Stimulated activated CD4-positive, alpha-beta T cell treated with anti-CD3 and anti-CD28 coated beads, Interleukin-1b, Interleukin-23, amount 100 ng/mL, for 24 hours (primary cell): ENCODE measurements at regions not wholly inside any gene's neighbourhood (a gene's known extent, or its start where the extent isn't known, plus 50 kb on each side); places are given as distances from the start of the nearest gene placed in this dataset.
"Not testable (repeated sequence)": the region's sequence is repeated elsewhere in the genome, so short reads cannot be mapped to it uniquely, and the experiment has no call there.

Source experiments
- DNase-seq, 4 experiments: peaks; one replicate each; pipeline ENCODE4 v3.0.0-alpha.2; 2020; ENCODE audit warnings: low read depth in 4 of 4, low spot score in 1 of 4

DNA sequence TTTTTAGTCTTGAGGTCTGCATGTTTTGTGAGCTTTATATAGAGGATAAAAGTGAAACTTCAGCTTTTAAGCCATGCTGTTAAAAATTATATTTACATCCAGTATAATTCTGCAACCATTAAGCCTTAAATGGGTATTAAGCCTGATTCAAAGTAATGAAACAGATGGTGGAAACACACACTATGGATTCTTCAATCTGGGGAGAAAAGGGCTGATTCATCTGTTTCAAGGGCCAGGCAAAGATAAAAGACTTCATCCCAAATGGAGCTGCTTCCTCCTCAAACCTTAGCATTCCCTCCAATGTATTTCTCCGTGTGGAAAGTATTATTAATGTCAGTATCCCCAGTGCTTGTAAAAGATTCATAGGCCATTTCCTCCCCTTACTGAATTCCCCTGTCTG lies 367.4 kb upstream of the ZFHX3 start:
- no peak for DNase-seq

DNA sequence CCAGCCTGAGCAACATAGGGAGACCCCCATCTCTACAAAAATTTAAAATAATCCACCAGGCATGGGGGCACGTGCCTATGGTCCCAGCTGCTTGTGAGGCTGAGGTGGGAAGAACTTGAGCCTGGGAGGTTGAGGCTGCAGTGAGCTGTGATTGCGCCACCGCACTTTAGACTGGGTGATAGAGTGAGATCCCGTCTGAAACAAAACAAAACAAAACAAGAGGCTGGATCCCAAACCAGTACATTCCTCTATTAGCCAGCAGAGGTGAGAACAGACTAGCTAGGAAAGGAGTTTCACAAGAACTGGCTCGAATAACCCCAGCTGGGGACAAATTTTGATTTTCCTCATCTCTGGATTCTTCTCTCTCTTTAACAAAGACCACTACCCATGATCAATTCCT lies 366.7 kb upstream of the ZFHX3 start:
- DNase-seq, result no peak

DNA sequence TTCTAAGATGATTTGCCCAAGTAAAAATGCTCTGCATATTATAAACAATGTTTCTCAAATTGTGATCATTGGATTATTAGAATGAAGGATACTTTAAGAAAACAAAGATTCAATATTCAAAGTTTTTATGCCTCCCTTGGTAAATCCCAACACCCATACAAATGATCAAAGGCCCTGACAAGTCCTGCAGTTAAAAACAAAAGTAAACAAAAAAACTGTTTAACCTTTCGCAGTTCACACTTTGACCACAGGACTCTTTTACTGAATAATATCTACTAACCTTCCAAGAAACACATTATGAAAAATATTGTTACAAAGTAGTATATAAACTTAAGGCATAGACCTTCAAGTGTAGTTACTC lies 365.9 kb upstream of the ZFHX3 start:
- no peak for DNase-seq

DNA sequence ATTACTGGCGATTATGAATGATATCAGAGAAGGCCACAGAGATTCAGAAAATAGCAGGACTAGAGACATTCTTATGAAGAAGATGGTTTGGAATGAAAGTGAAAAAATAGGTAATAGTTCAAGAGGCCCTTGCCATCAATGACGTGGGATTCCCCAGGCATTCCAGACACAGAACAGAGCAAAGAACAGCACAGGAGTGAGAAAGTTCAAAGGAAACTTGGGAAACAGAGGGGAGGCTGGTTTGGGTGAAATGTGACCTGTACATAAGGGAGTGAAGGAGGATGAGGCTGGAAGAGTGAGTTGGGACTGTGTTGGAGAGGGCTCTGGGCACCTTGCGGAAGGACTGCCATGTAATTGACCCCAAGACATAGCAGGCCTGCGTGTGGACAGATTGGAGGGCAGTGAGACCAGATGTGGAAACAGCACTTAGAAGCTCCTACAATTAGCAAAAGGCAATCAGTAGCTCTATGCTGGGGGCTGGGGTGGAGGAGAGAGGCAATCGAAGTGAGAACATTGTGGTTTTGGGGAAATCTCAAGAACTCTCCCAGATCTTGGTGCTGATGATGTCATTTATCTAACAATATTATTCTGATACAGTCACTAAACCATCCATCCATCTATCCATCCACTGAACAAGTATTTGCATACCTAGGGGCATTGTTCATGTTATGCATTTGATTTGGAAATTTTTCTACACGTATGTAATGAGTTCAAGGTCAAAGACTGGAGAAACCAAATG lies 365.3 kb upstream of the ZFHX3 start:
- DNase-seq, result no peak

DNA sequence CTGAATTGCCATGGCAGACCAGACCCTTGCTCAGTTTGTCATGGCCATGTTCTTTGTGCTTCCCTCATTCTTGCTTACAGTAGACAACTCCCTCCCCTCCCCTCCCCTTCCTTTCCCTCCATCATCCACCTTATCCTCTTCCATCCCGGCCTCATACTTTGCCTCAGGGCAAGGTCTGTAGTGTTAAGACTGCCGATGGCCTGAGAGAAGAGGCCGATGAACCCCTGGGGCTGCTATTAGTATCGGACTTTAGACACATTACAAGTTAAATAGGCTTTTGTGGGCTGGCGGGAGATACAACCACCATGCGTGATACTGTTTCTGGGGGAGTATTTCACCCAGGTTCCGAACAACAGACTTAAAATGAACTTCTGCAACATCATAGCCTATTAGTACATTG lies 364.5 kb upstream of the ZFHX3 start:
- DNase-seq, result no peak

DNA sequence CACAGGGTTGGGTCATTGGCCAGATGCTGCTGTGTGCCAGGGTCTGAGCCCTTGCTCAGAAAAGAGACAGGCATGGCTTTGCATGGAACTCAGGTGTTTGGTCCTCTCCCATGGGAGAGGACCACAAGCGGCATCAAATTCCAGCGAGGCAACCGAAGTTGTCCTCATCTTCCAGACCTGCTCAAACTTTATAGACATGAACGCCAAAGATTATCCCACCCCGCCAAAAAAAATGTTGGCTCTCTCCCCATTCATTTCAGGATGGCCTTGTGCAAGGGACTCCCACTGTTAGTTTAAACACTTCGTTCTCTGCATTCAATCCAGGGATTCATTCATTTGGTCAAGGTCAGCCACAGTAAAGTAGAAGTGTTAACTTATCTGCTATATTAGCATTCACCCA lies 360.8 kb upstream of the ZFHX3 start:
- no peak for DNase-seq

DNA sequence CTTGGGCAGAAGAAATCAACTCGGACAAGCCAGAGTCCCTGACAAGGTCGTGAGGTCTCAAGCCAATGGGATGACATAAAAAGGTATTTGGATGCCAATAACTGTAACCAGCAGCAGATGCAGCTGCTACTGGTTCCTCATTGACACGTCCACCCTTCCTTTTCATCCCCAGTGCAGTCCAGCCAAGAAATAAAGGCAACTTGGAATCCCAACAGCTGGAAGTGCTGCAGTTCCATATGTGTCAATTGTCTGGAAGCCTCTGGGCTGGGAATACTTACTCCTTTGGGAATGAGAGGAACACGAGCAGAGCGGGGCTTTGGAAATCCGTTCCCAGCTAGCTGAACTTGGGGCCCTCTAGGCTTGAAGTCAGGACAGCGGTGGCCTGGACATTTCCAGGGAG lies 360.4 kb upstream of the ZFHX3 start:
- no peak for DNase-seq

DNA sequence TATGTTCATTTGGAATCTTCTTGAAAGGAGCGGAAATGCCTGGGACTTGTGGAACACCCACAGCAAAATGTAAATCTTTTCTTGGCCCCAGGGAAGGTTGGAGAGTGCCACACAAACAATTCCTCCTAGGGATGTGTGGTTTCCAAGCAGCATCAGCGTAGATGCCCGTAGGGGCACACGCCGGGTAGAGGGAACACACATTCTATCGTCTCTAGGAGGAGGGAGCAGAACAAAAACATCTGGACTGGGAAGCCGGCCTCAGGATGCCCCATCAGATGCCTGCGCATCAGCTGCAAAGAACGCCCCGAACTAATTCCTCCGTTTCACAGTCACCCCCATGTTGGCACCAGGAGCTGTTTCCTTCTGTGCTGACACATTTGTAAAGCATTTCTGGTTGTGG lies 357.9 kb upstream of the ZFHX3 start:
- DNase-seq, result no peak

DNA sequence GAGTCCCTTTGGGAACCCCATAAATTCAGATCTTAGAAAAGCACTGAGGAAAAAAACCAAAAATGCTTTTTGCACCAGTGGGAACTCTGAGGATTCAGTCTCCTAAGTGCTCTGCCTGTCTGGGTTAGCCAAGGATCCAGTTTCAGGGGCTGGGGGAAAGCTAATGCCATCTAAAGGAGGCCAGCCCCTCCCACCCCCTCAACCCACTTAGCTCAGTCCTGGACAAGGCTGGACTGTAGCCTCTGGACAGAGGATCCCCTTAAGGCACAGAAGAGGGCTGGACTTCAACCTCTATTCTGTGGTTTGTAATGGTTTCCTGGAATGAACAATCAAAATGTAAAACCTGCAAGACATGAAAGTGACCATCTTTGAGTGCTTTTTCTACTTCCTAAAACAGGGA lies 356.1 kb upstream of the ZFHX3 start:
- DNase-seq, result no peak

DNA sequence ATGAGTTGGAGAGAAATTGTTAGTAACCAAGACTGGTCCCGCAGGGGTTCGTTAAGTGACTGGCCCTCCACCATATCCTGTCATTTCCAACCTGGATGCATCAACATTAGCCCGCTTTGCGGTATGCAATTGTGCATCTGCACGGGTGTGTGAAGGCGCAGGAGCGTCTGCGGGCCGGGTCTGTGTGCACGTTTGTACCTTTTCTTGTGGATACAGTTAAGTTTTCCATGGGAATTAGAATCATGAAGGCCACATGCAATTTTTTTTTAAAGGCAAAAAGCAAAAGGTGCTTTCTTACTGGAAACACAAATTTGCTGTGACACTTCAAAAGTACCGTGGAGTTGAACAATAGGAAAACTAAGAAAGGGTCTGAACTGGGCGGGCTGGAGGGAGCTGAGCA lies 355.4 kb upstream of the ZFHX3 start:
- no peak for DNase-seq

DNA sequence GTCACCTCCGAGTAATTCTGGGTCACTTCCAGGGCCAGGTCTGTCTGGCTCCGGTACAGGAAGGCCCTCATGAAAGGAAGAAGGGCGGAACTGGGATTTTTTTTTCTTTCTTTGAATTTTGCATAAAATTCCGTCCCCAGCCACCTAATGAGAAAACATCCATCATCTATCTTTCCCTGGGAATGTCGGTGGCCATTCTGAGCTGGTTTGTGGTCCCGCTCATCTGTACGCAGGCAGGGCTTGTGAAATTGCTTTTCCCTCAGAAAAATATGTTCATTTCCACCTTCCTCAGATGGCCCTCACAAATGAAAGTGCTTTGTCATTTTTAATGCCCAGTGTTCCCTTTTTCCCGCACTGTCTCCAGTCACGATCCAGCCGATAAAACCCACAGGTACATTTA lies 353.0 kb upstream of the ZFHX3 start:
- no peak for DNase-seq

DNA sequence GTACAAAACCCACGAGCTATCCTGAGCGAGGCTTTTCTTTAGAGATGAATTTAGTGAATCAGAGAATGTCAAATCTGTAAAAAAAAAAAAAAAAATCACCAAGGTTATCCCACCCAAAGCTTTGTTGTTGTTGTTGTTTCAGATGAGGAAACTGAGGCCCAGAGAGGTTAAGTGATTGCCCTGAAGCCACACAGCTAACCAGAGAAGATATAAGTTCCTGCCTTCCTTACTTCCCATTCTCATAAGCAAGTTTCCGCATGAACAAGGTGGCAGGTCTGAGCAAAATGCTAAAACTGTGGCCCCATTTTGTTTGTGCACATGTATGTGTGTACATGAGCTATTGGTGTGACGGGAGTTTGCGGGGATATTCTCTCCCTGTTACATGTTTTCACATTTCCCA lies 352.1 kb upstream of the ZFHX3 start:
- no peak for DNase-seq

DNA sequence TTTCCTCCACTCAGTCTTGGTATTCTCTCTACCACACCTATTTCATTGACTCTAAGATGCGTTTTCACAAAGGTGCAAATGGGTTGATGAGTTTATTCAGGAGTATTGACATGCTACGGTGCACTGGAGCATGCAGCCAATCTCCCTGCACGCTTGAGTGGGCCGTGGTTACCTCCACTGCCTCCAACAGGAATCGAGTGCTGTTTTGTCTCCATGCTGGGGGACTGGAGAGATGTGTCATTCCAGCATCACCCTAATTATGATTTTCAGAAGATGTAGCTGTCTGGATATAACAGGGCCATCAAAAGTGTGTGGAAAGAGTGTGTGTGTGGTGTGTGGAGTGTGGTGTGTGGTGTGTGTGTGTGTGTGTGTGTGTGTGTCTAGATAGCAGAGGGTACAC lies 351.6 kb upstream of the ZFHX3 start:
- DNase-seq, result no peak

DNA sequence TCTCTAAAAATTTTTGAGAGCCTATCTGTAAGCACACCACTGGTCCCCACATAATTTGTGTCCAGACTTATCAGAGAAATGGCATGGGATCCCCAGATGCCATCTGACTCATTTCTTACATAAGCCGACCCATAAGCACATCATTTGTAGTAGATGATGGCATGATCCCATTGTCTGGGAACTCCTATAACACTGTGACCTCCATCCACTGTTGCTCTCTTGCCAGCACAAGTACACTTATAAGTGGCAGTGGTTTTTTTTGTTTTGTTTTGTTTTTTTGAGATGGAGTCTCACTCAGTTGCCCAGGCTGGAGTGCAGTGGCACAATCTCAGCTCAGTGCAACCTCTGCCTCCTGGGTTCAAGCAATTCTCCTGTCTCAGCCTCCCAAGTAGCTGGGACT lies 350.7 kb upstream of the ZFHX3 start:
- not testable (repeated sequence) for DNase-seq

DNA sequence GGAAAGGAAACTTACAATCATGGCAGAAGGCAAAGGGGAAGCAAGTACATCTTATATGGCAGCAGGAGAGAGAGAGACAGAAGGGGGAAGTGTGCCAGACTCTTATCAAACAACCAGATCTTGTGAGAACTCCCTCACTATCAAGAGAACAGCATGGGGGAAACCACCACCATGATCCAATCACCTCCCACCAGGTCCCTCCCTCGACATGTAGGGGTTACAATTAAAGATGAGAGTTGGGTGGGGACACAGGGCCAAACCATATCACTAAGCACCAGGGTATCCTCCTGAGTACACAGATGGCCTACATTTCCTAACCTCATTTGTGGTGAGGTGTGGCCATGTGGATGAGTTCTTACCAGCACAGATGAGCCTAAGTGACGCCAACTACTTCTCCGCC lies 348.6 kb upstream of the ZFHX3 start:
- DNase-seq, result no peak

DNA sequence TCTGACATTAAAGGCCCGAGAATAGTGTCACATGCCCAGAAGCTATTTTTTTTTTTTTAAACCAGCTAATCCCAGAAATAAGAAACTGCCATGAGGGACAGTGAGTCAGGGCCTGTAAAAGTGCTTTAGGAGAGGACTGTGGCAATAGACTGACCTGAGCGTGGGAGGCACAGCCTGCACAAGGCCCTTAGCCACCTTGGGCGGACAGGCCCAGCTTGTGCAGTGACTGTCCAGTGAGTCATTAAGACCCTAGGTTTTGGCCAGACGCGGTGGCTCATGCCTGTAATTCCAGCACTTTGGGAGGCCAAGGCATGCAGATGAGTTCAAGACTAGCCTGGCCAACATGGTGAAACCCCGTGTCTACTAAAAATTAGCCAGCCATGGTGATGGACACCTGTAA lies 343.0 kb upstream of the ZFHX3 start:
- no peak for DNase-seq

DNA sequence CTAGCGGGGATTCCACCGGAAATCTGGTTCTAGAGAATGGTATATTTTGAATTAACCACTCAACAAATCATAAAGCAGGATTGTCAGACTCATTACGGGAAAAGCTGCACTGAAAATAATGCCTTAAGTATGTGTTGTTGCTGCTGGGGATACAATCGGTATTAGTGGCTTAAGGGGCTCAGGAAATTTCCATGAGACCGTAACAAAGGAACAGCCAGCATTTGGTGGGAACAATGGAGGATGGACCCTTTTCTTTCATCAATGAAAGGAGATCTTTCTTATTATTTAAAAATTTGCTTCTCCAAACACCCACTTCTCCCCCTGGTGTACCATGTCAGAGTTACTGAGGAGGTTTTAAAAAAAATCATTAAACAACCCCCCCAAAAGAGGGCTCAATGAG lies 342.6 kb upstream of the ZFHX3 start:
- no peak for DNase-seq

DNA sequence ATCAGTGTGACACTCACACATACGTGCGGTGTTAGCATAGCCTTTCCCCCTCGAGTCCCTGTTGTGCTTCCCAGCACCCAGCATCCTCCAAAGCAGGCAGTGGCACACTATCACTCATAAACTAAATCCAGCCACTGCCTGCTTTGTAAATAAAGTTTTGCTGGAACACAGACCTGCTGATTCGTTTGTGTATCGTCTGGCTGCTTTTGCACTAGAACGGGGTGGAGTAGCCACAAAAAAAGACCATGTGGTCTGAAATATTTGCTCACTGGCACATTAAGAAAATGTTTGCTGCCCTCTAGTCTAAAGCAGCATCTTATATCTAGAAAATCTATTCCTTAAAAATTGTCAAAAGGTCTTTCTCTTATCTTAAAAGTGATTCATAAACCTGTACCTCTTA lies 341.2 kb upstream of the ZFHX3 start:
- no peak for DNase-seq

DNA sequence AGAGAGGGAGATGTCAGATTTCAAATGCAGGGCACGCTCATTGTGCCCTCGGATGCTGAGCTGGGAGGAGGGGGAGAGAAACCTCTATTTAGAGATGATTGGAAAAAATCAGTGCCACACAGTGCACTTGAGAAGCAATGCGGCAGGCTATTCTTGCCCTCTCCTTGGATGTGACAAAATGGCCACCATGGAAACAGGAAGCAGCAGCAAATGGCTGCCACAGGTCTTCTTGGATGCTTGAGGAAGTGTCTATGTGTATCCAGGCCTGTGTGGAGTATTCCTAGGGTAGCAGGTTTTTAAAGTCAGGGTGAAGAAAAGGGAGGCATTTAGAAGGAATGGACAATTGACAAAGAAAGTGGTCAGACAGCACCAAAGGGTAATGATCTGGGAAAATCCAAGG lies 340.1 kb upstream of the ZFHX3 start:
- no peak for DNase-seq

DNA sequence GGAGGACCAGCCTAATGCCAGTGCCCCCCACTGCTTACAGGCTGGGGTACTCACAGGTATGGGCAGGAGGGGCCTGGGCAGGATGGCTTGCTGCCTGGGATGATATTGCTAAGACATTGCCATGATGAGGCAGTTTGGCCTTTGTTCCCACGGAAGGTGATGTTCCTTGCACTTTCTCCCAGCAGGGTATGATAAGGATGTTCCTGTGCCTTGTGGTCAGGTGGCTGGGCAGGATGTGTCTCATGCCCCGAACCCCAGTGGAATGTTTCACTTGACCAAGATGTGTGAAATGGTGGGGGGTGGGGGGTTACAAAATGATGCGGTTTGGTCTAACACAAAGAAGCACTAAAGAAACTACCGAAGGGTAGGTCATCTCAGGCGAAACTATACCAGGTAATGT lies 337.8 kb upstream of the ZFHX3 start:
- DNase-seq, result no peak

DNA sequence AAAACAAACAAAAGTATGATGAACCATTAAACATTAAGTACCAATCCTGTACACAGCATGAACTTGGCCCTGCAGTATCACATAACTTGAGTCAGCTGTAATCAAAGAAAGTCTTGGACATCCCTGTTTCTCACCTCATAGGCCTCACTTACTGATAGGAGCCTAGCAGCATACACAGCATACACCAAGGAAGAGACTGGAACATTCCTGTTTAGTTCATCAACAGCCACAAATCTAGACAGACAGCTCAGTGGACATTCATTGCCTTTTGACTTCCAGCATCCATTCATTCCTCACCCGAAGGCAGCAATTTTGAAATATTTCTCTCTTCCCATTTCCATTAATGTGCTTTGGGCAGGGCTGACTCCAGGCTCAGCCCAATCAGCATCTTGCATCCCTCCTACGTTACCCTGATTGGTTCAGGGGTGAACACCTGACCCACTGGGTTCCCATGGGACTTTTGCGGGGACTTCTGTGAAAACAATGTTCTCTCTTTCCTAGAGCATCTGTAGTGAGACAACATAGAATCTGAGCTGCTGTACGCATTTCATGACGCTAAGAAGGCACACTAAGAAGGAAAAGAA lies 336.7 kb upstream of the ZFHX3 start:
- no peak for DNase-seq

DNA sequence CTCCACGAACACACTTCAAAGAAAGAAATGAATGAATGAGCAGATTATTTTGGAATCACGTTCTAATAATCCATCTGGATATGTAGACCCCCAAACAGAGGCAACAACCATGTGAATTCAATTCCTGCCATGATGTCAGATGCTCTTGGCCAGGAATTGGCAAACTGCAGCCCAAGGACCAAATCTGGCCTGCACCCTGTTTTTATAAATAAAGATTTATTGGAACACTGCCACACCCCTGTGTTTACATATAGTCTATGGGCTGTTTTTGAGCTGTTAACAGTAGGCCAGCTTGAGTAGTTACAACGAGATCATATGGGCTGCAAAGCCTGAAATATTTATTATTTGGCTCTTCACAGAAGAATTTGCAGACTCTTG lies 336.0 kb upstream of the ZFHX3 start:
- no peak for DNase-seq

DNA sequence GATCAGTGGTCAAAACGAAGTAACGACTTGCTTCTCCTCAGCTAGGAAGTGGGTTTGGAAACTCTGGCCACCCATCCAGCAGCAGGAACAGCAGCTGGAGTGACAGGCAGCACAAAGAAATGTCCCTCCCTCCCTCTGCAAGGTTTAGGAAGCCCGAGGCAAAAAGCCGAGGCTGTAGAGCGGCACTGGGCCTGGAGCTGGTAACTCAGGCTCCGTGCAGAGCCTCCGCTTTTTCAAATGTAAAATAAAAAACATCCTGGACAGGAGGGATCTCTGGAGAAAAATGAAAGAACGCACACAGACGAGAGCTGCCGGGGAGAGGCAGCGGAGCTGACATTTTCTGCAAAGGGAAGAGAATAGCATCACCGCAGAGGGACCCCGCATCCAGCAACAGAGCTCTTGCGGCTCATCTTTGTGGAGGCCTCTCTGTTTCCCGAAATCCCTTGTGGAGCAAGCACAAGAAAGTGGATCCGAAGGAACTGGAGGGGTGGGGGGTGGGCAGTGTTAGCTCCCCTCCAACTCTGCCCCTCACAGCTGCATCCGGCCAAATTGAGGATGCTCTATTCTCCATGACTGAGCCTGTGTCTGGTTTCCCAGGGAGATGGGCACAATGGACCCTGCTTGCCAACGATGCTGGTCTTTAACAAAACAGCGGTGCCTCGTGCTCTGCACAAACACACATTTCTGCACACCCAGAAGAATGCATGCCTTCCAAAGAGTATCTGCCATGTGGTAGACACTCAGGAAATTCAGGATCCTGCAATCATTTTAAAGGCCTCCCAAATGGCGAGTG lies 335.5 kb upstream of the ZFHX3 start:
- no peak for DNase-seq
